ENCODE measurements at regions not wholly inside any gene's neighbourhood (a gene's known extent, or its start where the extent isn't known, plus 50 kb on each side); places are given as distances from the start of the nearest gene placed in this dataset.

DNA sequence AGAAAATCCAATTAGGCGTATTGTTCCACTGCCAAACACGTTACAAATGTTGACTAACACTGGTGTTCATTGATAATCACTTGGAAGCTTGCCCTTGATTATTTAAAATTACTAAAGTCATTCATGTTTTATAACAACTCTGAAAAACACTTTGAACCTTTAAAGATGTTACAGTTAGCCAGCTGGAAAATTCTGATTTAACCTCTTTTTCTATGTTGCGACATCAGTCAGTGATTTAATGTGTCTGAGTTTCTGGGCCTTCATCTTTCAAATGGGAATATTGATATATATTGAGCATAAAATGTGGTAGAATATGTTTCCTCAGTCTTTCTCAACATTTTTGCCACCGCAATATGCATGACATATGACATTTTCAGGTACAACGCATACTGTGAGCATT lies 274.1 kb upstream of the TENM3 start:
- DNase-seq, result no peak

DNA sequence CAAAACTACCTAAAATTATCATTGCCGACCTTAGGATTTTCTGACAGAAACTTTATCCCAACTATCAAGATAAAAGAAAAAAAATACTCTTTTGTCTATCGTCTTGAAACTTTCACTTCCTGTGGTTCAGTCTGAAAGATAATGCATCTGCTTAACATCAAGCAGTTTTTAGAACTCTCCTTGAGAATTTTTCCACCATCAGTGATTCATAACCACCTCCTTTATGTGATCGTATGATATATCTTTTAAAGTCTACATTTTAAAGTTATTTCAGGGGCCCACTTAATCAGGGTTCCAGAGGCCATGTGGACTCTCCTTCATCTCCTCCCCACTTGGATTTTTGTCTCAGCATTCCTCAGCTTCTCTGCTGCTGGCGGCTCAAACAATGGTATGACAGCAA lies 272.8 kb upstream of the TENM3 start:
- no peak for DNase-seq

DNA sequence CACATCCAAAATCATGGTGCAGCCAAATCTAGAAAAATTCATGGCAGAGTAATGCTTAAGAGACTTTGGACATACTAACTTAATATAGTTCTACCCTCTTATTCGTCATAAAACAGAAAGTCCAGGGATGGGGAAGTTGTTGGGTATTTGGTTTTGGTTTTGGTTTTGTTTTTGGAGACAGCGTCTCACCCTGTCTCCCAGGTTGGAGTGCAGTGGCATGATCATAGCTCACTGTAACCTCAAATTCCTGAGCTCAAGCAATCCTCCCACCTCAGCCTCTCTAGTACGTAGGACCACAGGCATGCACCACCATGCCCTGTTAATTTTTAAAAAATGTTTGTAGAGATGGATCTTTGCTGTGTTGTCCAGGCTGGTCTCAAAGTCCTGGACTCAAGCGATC lies 271.8 kb upstream of the TENM3 start:
- DNase-seq, result no peak

DNA sequence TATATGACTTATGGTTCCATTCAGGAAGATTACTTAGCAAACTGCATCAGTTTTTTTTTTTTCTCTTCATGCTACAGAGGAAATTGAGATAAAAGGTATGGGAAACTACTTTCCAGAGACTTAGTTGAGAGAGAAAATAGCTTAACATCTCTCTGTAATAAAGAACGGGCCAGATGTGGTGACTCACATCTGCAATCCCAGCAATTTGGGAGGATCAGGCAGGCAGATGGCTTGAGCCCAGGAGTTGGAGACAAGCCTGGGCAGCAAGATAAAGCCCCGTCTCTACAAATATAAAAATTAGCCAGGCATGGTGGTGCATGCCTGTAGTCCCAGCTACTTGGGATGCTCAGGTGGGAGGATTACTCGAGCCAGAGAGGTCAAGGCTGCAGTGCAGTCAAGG lies 271.2 kb upstream of the TENM3 start:
- DNase-seq, result no peak

DNA sequence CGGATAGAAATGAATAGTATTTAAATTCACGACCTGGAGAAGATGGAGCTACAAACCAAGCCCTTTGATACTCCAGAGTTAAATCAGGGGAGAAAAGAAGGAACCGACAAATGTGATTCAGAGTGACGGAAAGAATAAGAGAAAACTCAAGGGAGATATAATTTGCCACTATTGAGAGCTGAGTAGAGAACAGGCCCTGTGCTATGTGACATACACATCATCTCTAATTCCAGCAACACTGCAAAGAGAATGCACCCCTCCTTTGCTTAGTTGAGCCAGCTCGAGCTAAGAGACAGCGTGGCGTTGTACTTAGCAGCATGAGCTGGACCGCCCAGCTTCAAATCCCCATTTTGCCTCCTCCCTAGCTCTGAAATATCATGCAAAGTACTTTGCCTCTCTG lies 266.4 kb upstream of the TENM3 start:
- no peak for DNase-seq

DNA sequence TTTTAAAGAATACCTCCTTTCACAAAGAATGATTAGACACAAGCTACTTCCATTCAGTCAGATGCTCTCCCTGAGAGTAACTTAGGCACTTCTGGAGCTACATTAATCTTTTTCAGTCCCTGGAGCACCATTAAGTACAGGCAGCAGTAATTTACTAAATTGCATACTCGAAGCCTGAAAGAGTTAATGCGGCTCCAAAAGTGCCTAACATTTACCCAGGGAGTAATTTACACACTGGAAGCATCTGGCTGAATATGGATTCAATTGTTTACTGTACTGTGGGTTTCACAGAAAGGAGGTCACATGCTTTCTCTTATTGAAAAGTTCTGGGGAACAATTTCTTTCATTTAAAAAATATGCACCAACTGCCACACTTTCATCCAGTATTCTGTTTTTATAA lies 260.8 kb upstream of the TENM3 start:
- DNase-seq, result no peak

DNA sequence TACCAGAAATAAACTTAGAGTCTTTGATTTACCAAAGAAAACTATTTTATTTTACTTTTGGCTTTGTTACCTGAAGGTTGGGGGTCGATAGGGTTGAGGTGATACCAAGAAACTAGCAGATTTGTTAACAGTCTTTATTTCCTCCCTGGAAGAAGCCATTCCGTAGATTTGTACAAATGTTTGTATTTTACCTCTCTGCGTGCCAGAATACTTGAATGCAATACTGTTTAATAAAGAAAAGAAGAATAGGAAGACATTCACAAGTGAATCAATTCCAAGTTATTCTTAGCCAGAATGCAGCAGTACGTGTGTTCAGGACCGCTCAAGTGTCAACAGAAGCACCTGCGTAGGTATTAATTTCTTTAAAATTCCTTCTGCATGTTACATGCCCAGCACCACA lies 260.3 kb upstream of the TENM3 start:
- no peak for DNase-seq

DNA sequence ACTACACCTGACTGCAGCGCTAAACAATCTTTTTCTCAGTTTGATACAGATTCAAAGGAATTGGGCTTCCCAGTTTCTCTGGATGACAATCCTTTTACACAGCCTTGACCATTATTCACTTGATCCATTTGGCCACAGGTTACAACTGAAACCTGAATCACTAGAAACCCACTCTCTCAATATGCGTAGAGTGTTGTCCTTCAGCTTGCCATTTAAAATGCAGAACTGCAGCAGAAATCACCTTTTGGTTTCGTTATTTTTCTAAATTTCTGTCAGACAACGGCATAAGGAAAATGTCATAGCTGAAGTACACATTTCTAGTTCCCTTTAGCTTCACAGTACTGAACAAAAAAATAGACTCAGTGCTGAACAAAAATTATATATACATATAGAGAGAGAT lies 255.8 kb upstream of the TENM3 start:
- DNase-seq, result no peak

DNA sequence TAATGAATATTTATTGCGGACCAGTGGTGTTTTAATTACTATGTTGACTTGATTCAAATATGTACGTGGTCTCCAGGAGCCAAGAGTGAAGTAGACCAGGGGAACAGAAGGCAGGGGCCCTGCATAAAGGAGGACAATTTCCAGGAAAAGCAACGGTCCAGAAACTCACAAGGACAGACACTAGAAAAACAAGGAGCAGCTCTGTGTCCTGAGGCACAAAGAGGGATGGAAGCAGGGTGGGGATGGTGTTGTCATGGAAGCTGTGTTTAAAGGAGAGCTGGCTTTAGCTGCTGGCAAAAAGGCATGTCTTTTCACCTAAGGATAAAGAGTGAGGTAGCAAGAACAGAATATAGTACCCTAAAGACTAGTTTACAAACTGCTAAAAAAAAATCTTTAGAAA lies 254.1 kb upstream of the TENM3 start:
- DNase-seq, result no peak

DNA sequence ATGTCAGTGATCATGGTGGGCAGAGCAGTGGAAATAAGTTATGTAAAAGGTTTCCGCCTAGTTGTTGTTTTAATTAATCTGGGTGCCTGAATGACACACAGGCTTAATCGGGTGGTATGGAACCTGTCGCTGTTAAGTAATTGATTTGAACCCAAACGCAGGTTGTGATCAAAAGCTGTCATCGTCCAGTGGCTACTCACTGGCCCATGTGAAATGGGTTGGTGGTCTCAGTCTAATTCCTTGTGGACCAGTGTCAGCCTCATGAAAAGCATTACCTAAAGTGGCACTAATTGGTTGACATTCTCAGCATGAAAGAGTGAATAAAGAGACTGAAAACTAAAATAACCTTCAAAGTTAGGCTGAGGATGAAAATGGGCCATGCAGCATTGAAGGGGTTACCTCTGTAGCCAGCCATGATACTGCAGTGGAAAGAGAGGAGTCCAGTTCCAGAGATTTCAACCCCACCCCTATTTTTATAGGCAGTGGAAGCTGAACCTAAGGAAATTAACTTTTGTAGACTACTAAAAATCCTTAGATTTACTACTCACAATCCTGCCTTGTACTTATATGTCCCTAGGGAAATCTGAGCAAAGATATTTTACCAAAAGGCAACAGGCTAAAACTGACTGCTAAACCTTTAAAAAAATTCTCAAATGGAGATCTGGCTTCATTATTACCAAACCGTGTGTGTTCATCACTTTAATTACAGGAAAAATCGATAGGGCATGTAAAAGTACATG lies 251.7 kb upstream of the TENM3 start:
- DNase-seq, result no peak

DNA sequence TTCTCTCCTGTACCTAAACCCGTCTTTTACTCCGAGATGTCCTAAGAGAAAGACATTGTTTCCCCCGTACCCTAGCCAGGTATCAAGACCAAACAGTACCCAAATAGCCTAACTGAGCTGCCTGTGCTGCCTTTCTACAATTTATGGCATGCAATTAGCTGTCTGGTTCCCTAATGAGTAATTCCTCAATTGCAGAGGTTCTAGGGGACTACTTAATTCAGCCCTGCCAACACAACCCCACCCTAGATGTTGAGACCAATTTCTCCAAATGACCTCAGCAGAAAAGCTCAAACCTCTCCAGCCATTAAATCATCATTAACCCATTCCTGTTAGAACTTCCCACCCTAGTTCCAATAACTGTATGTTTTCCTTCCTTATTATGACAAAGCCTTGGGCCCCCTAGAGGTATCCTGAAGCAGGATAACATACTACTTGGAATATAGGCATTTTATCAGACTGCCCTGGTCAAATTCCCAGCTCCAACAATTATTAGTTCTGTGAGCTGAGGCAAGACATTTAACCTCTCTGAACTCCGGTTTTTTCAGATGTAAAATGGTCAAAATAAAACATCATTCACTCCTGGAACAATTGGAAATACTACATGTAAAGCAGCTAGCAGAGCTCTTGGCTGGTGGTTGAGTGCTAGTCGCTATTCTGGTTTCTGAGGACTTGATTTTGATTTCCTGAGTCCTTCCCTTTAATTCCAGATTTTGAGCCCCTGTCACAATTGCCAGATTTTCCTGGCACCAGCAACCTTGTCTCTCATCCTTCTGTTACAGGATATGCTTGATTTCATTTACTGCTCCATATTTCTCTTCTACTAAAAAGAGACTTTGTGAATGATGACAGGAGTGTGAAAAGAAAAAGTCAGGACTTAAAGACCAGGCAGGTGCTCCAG lies 244.6 kb upstream of the TENM3 start:
- no peak for DNase-seq

DNA sequence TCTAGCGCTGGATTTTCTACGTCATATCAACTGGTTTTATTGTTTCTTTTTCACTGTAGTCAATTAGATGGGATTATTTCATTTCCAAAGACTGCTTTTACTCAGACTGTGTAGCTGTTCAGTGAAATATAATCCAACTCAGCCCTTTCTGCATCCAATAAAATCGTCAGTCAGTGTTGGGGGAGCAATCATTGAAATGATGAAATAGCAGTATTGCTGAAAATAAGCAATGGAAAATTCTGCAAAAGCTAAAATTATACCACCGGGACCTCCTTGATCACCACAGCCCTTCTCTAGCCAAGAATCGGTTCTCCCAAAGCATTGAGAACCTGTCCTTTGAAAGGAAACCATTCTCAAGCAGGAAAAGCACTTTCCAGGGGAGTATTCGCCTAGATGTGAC lies 243.1 kb upstream of the TENM3 start:
- DNase-seq, result no peak

DNA sequence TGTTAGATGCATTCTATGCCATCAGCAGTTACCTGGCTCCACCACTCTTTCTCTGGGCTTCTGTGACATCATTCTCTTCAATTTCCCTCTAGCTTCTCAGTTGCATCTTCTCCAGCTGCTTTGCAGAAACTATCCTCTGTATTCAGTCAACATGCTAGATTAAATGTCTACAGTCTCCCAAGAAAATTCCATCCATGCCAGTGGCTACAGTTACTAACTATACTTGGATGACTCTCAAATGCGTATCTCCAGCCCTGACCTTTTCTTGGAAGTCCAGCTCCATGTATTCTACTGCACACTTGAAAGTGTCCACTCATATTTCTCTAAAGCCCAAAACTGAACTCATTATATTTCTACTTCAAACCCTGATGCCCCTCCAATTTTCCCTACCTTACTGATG lies 232.3 kb upstream of the TENM3 start:
- no peak for DNase-seq

DNA sequence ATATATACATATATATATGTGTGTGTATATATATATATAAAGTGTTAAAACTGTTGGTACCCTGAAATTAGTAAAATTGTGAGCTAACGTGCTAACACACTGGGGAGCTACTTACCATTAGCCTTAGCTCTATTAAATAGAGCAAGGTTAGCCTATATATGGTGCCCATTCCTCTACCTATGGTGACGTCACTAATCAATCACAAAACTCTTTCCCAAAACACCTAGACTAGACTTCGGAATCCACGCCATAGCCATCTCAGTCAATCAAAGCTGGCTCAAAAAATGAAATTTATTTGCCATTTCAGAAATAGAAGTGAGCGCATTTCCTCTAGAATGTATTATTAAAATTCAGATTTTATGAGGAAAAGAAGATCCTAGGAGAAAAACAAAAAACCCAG lies 229.0 kb upstream of the TENM3 start:
- DNase-seq, result no peak

DNA sequence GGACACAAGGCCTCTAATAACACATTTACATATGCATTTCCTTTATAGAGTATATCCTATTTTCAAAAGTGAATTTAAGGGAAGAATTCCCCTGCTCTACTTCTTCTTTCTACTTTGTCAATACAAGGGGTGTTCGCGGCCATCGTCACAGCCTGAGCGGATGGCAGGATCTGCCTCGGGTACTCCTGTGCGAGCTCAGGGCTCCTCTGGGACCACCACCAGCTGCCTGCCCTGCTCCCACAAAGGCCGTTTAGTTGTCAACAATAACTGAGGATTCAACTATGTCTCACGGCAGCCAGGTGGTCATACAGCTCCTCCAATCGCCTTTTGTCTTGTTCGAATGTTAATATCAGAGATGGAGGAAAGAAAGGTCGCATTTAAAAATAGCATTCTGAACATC lies 228.2 kb upstream of the TENM3 start:
- no peak for DNase-seq

DNA sequence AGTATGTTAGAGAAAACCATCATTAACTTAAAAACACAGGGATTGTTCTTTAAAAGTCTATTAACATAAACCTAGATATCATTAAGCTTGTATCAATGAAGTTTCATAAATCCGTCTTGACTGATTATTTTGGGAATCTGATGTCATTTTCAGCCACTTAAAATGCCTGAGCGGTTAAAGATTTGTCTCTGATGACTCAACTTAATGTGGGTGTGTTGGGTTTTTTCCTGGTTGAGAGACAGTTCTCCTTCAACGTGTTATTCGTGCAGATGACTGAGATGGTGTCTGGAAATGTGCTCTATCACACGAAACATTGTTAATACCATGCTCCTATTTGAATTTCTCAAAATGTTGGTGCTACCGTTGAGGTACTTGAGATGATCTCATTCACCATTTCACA lies 227.3 kb upstream of the TENM3 start:
- DNase-seq, result no peak

DNA sequence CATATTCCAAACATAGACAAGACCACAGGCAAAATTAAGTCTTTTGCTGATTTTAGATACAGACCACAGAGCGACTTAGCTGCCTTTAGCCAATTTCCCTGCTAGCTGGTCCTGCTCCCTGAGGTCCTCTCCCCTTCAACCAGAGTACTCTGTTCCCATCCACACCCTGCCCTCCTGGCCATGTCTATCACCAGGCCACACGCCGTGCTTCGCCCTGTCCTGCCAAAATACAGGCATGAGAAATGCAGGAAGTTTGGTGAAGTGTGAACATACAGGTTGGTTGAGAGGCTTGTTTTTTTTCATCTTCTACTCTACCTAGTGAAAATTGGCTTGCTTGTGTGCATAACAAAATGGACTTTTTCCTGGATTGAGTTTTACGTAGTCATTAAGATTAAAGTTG lies 226.2 kb upstream of the TENM3 start:
- DNase-seq, result no peak

DNA sequence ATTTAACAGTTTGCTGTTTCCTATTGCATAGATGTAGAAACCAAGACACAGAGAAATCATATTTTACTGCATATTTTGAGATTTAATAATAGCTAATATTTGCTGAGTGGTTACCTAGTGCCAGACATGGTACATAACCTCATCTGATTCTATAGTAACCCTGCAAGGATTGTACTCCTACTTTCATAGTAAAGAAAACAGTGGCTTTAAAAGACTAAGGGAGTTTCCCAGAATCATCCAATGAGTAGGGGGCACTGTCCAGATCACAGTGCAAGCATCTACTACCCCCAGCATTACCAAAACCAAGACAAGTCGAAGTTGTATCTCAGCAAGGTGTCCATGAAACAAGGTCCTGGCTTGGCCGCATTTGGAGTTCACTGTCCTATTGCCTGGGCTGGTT lies 224.5 kb upstream of the TENM3 start:
- no peak for DNase-seq

DNA sequence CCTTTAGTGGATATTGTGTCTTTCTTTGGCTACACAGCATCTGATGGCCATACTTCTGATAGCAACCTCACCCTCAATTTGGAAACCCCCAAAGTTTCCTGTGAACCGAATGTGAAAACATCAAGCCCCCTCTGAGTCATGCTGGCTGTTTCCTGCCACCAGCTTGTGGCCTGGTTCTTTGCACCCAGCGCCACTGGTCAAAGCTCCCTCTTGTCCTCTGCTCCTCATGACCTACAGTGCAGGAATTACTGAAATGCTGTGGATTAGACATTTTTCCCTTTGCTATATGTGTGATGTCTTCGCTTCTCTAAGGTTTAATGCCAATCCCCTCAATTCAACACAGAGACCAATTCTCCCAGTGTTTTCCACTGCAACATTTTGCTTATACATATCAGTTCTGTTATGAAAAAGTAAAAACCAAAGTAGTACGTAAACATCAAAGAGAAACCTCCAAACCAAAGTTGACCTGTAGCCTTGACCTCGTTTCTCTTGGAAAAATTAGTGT lies 224.0 kb upstream of the TENM3 start:
- DNase-seq, result no peak

DNA sequence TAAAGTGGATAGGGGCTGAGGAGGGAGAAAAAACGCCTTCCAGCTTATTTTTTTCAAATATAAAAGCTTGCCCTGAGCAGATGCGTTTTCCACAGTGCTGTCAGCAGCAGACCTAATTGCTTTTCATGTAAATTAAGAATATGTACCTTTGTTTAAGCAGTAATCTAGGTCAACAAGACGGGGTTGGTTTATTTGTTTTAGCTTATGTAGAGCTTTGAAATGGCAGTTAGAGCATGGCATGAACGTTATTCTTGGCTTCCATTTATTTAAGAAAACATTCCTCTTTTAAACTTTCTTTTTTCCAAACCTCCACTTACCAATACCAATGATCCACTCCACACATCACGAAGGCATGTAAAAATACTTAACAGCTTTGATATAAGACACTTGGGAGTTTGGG lies 220.3 kb upstream of the TENM3 start:
- no peak for DNase-seq

DNA sequence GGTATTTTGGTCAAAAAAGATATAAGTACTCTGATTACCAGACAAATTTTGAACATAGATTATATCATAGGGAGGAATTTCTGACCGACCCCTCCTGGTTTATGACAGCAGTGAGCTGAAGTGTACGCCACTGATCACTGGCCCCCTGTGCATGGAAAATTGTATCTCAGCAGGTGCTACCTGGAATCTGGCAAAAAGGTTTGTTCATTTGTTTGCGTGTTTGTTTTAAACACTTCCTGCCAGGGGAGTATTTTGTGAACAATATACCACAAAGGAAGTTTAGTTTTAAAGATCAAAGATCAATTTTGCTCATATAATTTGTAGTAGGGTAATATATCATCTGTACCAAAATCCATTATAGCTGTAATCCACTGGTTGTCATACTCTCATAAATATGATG lies 219.7 kb upstream of the TENM3 start:
- no peak for DNase-seq

DNA sequence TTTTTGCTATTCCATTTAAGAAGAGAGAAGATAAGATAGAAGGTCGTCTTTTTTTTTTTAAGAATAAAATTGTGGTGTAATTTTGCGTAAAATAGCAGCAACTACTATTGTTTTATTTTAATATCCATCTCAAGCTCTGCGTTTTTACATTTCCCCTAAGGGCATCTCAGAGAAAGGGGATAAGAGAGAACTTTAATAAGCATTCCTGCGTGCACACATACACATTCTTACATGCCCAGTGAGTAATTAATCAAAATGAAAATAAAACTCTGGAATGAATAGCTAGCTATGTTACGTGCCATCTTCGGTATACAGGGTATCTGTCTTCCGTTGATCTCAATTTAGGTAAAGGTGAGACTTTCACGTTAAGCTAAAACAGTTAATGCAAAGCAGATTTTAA lies 200.3 kb upstream of the TENM3 start:
- DNase-seq, result no peak

DNA sequence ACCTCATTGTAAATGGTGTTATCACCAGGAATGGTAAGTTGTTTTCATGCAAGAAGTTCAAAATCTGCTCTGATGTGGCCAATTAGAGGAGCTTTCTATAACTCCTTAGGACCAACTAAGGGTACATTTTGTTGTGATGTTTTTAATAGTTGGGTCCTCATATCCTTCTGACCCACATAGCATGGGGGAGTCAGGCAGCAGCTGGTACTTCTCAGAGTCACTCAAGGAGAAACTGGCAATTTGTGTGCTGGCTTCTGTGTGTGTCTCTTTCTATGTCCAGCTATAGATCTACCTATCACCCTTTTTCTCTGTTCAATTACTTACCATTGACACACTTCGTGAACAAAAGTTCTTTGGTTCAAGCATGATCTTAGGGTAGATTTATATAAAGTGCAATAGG lies 194.3 kb upstream of the TENM3 start:
- DNase-seq, result no peak

DNA sequence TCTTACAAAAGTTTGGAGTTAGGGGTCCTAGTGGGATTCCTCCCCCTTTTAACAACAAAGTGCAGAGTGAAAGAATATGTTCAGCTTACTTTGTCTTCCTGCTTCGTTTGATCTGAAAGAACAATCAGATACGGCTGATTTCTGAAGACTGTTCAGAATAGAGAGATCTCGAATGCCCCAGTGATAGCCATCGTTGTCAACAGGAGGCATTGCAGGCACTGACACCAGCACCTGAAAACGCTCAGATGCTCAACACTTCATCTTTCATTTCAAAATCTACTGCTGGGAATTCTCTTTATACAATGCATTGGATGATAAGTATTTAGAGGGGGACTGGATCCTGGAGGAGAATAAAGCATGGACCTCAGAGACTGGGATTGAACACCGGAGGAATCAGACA lies 186.3 kb upstream of the TENM3 start:
- no peak for DNase-seq

DNA sequence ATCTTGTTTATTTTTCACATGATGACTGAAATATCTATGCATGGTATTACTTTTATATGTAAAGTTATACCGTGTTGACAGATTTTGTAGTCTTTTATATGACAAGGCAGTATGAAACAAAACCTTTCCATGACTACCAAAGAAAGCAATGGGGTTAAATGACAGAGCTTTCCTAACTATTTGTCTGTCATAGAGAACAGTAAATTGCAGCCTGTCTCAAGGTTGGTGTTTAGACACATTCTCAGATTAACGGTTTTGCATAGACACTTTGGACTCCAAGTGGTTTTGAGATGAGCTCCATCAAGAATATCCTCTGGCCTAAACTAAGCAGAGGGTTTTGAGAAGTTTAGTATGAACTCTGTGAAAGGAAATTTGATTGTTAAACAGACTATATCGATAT lies 180.7 kb upstream of the TENM3 start:
- DNase-seq, result no peak

Measured in stimulated activated CD4-positive, alpha-beta T cell treated with anti-CD3 and anti-CD28 coated beads, Interleukin-12 subunit alpha, Interleukin-12 subunit beta, amount 100 ng/mL, for 4 hours (primary cell).